Dendritic cell treated with granulocyte-macrophage colony-stimulating factor and Interleukin-4, amounts not matched to agents 40 ng/mL and 50 ng/mL, for 4 days (primary cell): ENCODE measurements at regions not wholly inside any gene's neighbourhood (a gene's known extent, or its start where the extent isn't known, plus 50 kb on each side); places are given as distances from the start of the nearest gene placed in this dataset.

ENCODE experiments used
- H3K27ac Mint-ChIP-seq: one replicate; pipeline ENCODE4 v1.8.0; 2022; ENCODE audit warnings: mild to moderate bottlenecking, mixed read lengths
- H3K27me3 Mint-ChIP-seq: one replicate; pipeline ENCODE4 v1.8.0; 2022; ENCODE audit warnings: mild to moderate bottlenecking, mixed read lengths
- H3K36me3 Mint-ChIP-seq: one replicate; pipeline ENCODE4 v1.8.0; 2022; ENCODE audit warnings: low read depth, mixed read lengths
- H3K4me1 Mint-ChIP-seq: one replicate; pipeline ENCODE4 v1.8.0; 2022; ENCODE audit warnings: low read depth, mixed read lengths
- H3K4me3 Mint-ChIP-seq: one replicate; pipeline ENCODE4 v1.8.0; 2022; ENCODE audit warnings: mild to moderate bottlenecking, moderate library complexity, mixed read lengths
- H3K9me3 Mint-ChIP-seq: one replicate; pipeline ENCODE4 v1.8.0; 2022; ENCODE audit warnings: mixed read lengths
- intact Hi-C: fragments of 100-400 bp; cut with micrococcal nuclease; formaldehyde crosslinking; loops from one replicate; pipeline ENCODE4 v1.15.0; 2022

GRCh38 chr1:69228501-69228900 lies 339.2 kb upstream of the LRRC7 start:
- H3K36me3 Mint-ChIP-seq = no peaks in the 10 kb centered on the region
- intact Hi-C loops = no loop called here
- H3K4me1 Mint-ChIP-seq = no peaks in the 10 kb centered on the region
- no peaks in the 10 kb centered on the region for H3K27me3 Mint-ChIP-seq
- no peak overlapping the region for H3K27ac Mint-ChIP-seq
- no peak overlapping the region for H3K4me3 Mint-ChIP-seq
- no peaks in the 10 kb centered on the region for H3K9me3 Mint-ChIP-seq

GRCh38 chr1:69230208-69230607 lies 337.5 kb upstream of the LRRC7 start:
- no peaks in the 10 kb centered on the region for H3K4me1 Mint-ChIP-seq
- no peaks in the 10 kb centered on the region for H3K27me3 Mint-ChIP-seq
- no peak overlapping the region for H3K4me3 Mint-ChIP-seq
- H3K36me3 Mint-ChIP-seq = no peaks in the 10 kb centered on the region
- intact Hi-C loops = no loop called here
- H3K9me3 Mint-ChIP-seq = no peaks in the 10 kb centered on the region
- H3K27ac Mint-ChIP-seq = no peak overlapping the region

GRCh38 chr1:69233463-69233862 lies 334.3 kb upstream of the LRRC7 start:
- Mint-ChIP-seq H3K27ac (no peak overlapping the region), H3K9me3 (no peaks in the 10 kb centered on the region), H3K36me3 (no peaks in the 10 kb centered on the region), H3K4me1 (no peaks in the 10 kb centered on the region), H3K27me3 (no peaks in the 10 kb centered on the region), H3K4me3 (no peak overlapping the region)
- intact Hi-C loops = no loop called here

- Mint-ChIP-seq H3K27me3 (no peaks in the 10 kb centered on the region), H3K36me3 (no peaks in the 10 kb centered on the region)
- intact Hi-C loops = no loop called here
Observed at GRCh38 chr1:69244211-69244610, 323.5 kb upstream of the LRRC7 start.

GRCh38 chr1:69246109-69246508 lies 321.6 kb upstream of the LRRC7 start:
- Mint-ChIP-seq H3K27me3 (no peaks in the 10 kb centered on the region), H3K36me3 (no peaks in the 10 kb centered on the region), H3K4me1 (no peaks in the 10 kb centered on the region), H3K27ac (no peak overlapping the region), H3K4me3 (no peak overlapping the region), H3K9me3 (no peaks in the 10 kb centered on the region)
- intact Hi-C loops = no loop called here

More at GRCh38 chr1:69244211-69244610, 323.5 kb upstream of the LRRC7 start:
- H3K4me3 Mint-ChIP-seq = no peak overlapping the region
- H3K4me1 Mint-ChIP-seq = no peaks in the 10 kb centered on the region
- no peak overlapping the region for H3K27ac Mint-ChIP-seq
- H3K9me3 Mint-ChIP-seq = no peaks in the 10 kb centered on the region

- intact Hi-C loops = no loop called here
- Mint-ChIP-seq H3K36me3 (no peaks in the 10 kb centered on the region), H3K4me1 (no peaks in the 10 kb centered on the region), H3K27me3 (no peaks in the 10 kb centered on the region), H3K27ac (no peak overlapping the region), H3K9me3 (no peaks in the 10 kb centered on the region), H3K4me3 (no peak overlapping the region)
Observed at GRCh38 chr1:69246710-69247109, 321.0 kb upstream of the LRRC7 start.

GRCh38 chr1:69252696-69253095 lies 315.0 kb upstream of the LRRC7 start:
- Mint-ChIP-seq H3K4me3 (no peak overlapping the region), H3K27ac (no peak overlapping the region), H3K9me3 (no peaks in the 10 kb centered on the region), H3K36me3 (no peaks in the 10 kb centered on the region), H3K4me1 (no peaks in the 10 kb centered on the region), H3K27me3 (no peaks in the 10 kb centered on the region)
- intact Hi-C loops = no loop called here

- Mint-ChIP-seq H3K36me3 (no peaks in the 10 kb centered on the region), H3K4me1 (no peaks in the 10 kb centered on the region), H3K27ac (no peak overlapping the region), H3K9me3 (no peaks in the 10 kb centered on the region), H3K27me3 (no peaks in the 10 kb centered on the region), H3K4me3 (no peak overlapping the region)
- intact Hi-C loops = no loop called here
Observed at GRCh38 chr1:69256036-69256435, 311.7 kb upstream of the LRRC7 start.

GRCh38 chr1:69258842-69259241 lies 308.9 kb upstream of the LRRC7 start:
- H3K27ac Mint-ChIP-seq = no peak overlapping the region

GRCh38 chr1:69263921-69264391 lies 303.8 kb upstream of the LRRC7 start:
- Mint-ChIP-seq H3K4me1 (no peaks in the 10 kb centered on the region), H3K36me3 (no peaks in the 10 kb centered on the region), H3K9me3 (no peaks in the 10 kb centered on the region), H3K27ac (no peak overlapping the region), H3K4me3 (no peak overlapping the region), H3K27me3 (no peaks in the 10 kb centered on the region)
- intact Hi-C loops = no loop called here

More at GRCh38 chr1:69258842-69259241, 308.9 kb upstream of the LRRC7 start:
- intact Hi-C loops = no loop called here
- H3K4me3 Mint-ChIP-seq = no peak overlapping the region
- H3K4me1 Mint-ChIP-seq = no peaks in the 10 kb centered on the region
- no peaks in the 10 kb centered on the region for H3K36me3 Mint-ChIP-seq
- H3K27me3 Mint-ChIP-seq = no peaks in the 10 kb centered on the region
- H3K9me3 Mint-ChIP-seq = no peaks in the 10 kb centered on the region

GRCh38 chr1:69269491-69269890 lies 298.2 kb upstream of the LRRC7 start:
- H3K4me1 Mint-ChIP-seq = no peaks in the 10 kb centered on the region
- H3K36me3 Mint-ChIP-seq = no peaks in the 10 kb centered on the region
- no peak overlapping the region for H3K27ac Mint-ChIP-seq
- H3K9me3 Mint-ChIP-seq = no peaks in the 10 kb centered on the region
- H3K27me3 Mint-ChIP-seq = no peaks in the 10 kb centered on the region
- intact Hi-C loops = no loop called here
- no peak overlapping the region for H3K4me3 Mint-ChIP-seq

GRCh38 chr1:69271587-69272125 lies 296.1 kb upstream of the LRRC7 start:
- no peaks in the 10 kb centered on the region for H3K9me3 Mint-ChIP-seq
- no peaks in the 10 kb centered on the region for H3K27me3 Mint-ChIP-seq
- no peaks in the 10 kb centered on the region for H3K4me1 Mint-ChIP-seq
- no peaks in the 10 kb centered on the region for H3K36me3 Mint-ChIP-seq
- no peak overlapping the region for H3K27ac Mint-ChIP-seq
- H3K4me3 Mint-ChIP-seq = no peak overlapping the region
- intact Hi-C loops = no loop called here

- H3K4me3 Mint-ChIP-seq = no peak overlapping the region
- H3K4me1 Mint-ChIP-seq = no peaks in the 10 kb centered on the region
- intact Hi-C loops = no loop called here
- H3K27me3 Mint-ChIP-seq = no peaks in the 10 kb centered on the region
- H3K36me3 Mint-ChIP-seq = no peaks in the 10 kb centered on the region
- no peaks in the 10 kb centered on the region for H3K9me3 Mint-ChIP-seq
- H3K27ac Mint-ChIP-seq = no peak overlapping the region
Observed at GRCh38 chr1:69272684-69273083, 295.0 kb upstream of the LRRC7 start.

GRCh38 chr1:69278923-69279322 lies 288.8 kb upstream of the LRRC7 start:
- H3K9me3 Mint-ChIP-seq = no peaks in the 10 kb centered on the region
- H3K4me1 Mint-ChIP-seq = no peaks in the 10 kb centered on the region
- H3K27ac Mint-ChIP-seq = no peak overlapping the region
- intact Hi-C loops = no loop called here
- H3K27me3 Mint-ChIP-seq = no peaks in the 10 kb centered on the region
- no peaks in the 10 kb centered on the region for H3K36me3 Mint-ChIP-seq
- H3K4me3 Mint-ChIP-seq = no peak overlapping the region

- no peak overlapping the region for H3K4me3 Mint-ChIP-seq
- no peaks in the 10 kb centered on the region for H3K27me3 Mint-ChIP-seq
- H3K36me3 Mint-ChIP-seq = no peaks in the 10 kb centered on the region
- H3K9me3 Mint-ChIP-seq = no peaks in the 10 kb centered on the region
- intact Hi-C loops = no loop called here
- no peak overlapping the region for H3K27ac Mint-ChIP-seq
- no peaks in the 10 kb centered on the region for H3K4me1 Mint-ChIP-seq
Observed at GRCh38 chr1:69283516-69283915, 284.2 kb upstream of the LRRC7 start.
